C4-2B (cell line): ENCODE measurements at regions not wholly inside any gene's neighbourhood (a gene's known extent, or its start where the extent isn't known, plus 50 kb on each side); places are given as distances from the start of the nearest gene placed in this dataset.
A peak's percentile ranks its signal among the peaks of the same experiment; 100 is the strongest.

ENCODE experiments used
- H3K27ac ChIP-seq: fragments of 450-650 bp; 2 replicates; pipeline ENCODE4 v1.5.1; 2017
- ZFX ChIP-seq: fragments of 450-650 bp; IDR thresholded peaks from 2 replicates; pipeline ENCODE4 v1.6.1; 2017
- TF ChIP-seq, protein P1 (sequence below): fragments of 450-650 bp; conservative IDR thresholded peaks from 2 replicates; pipeline ENCODE4 v1.5.1; 2017; ENCODE audit warnings: mild to moderate bottlenecking

DNA sequence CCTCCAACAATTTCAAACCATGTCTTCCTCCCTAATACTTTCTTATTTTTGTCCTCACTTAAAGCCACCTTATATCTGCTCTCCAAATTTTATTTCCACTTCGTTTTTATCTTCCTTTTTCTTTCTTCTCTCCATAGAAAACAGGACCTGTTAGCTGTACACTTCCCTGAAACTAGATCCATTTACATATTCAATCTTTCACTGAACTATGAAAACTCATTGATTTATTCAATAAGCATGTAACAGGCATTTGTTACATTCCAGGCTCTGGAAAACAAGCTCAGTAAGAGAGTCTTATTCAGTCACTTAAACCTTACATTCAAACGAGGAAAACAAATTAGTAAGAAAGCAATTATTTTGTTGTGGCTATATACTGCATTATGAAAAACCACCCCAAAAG is 1225.3 kb downstream of the SUCLG1 start:
- no peak overlapping the region for H3K27ac ChIP-seq
- no peak for TF ChIP-seq ZFX
- TF ChIP-seq, protein P1, sequence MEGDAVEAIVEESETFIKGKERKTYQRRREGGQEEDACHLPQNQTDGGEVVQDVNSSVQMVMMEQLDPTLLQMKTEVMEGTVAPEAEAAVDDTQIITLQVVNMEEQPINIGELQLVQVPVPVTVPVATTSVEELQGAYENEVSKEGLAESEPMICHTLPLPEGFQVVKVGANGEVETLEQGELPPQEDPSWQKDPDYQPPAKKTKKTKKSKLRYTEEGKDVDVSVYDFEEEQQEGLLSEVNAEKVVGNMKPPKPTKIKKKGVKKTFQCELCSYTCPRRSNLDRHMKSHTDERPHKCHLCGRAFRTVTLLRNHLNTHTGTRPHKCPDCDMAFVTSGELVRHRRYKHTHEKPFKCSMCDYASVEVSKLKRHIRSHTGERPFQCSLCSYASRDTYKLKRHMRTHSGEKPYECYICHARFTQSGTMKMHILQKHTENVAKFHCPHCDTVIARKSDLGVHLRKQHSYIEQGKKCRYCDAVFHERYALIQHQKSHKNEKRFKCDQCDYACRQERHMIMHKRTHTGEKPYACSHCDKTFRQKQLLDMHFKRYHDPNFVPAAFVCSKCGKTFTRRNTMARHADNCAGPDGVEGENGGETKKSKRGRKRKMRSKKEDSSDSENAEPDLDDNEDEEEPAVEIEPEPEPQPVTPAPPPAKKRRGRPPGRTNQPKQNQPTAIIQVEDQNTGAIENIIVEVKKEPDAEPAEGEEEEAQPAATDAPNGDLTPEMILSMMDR, result no peak

DNA sequence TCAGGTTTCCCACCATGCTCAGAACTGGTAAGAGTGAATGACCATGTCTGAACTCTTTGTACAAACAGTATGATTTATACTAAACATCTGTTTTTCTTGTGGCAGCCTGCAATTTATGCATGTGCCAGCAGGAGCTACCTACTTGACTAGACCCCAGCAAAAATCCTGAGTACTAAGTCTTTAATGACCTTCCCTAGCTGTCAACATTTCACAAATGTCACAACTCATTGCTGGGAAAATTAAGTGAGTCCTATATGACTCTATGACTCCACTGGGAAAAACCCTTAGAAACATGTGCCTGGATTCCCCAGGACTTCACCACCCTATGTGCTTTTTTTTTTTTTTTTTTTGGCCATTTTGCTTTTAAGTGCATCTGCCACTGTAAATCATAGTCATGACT is 1225.8 kb downstream of the SUCLG1 start:
- no peak overlapping the region for H3K27ac ChIP-seq
- TF ChIP-seq, protein P1, result no peak; the same call in 1 of the 2 replicates
- no peak for TF ChIP-seq ZFX

DNA sequence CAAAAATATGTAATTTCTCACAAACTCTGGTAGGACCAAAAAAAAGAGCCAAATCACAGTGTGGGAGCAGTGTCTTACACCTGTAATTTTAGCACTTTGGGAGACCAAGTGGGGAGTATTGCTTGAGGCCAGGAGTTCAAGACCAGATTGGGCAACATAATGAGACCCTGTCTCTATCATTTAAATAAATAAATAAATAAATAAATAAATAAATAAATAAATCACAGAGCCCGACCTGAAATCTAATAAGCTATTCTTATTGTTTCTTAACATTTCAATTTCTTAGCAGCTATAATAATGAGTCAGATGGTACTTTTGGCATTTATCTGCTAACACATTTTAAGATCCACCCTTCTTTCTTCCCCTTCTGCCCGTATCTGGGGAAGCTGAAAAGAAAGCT is 1229.6 kb downstream of the SUCLG1 start:
- no peak overlapping the region for H3K27ac ChIP-seq
- no peak for TF ChIP-seq ZFX
- TF ChIP-seq, protein P1, result no peak

DNA sequence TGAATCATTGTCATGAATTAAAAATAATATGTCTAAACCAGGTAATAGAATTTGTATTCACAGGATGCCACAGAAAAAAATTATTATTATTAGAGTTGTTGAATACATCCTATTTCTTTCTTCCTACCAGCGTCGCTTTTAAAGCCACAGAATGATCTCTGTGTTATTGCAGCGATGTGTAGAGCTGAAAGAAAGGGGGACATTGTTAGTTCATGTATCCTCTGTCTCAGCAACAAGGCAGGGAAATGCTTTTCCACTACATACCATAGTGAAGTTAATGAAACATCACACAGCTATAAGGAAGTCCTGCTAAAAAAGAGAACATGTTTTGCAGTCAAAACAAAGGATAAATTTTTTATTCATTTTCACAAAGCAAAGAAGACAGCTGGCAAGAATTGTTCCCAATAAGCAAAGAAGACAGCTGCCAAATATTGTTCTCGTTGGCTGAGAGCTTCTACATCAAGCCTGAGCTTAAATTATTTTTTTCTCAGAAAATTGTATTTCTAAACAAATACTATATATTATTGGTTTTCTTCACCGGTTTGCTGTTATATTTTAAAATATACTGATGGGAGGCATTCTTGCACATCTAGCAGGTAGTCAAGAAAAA is 1234.4 kb downstream of the SUCLG1 start:
- no peak for TF ChIP-seq ZFX
- TF ChIP-seq, protein P1, result no peak
- no peak overlapping the region for H3K27ac ChIP-seq

DNA sequence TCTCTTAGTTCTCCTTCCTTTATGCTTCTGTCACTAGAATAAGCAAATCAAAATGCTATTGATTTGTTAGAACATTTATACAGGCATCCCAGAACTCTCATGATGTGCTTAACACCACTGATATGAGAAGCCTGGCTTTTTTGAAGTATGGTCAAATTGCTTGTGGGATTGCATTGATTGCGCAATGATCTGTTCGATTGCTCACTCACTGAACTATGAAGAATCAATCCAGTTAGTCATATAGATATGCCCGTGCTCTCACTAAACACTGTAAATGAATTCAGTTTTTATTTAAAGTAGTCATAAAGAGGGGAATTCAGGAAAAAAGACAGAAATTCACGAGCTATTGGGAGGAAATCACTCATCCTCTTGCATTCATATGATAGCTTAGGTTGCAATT is 1237.8 kb downstream of the SUCLG1 start:
- H3K27ac ChIP-seq, result no peak overlapping the region
- TF ChIP-seq, protein P1, result no peak
- TF ChIP-seq ZFX, result no peak

DNA sequence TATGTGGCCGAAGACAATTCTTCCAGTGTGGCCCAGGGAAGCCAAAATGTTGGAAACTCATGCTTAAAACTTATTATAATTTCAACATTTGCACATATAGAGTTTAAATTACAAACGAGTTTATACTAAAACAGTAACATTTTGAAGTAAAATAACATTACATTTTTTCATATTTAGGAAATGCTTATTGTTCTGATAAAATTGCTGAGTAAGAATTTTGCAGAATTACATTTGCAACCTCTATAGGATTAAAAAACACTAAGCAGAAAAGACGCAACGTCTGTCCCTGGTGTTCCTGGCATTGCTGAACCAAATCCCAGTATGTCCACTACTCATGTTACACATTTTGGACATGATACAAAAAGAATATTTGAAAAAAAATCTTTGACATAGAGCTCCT is 1241.2 kb downstream of the SUCLG1 start:
- H3K27ac ChIP-seq, result no peak overlapping the region
- TF ChIP-seq, protein P1, result no peak

DNA sequence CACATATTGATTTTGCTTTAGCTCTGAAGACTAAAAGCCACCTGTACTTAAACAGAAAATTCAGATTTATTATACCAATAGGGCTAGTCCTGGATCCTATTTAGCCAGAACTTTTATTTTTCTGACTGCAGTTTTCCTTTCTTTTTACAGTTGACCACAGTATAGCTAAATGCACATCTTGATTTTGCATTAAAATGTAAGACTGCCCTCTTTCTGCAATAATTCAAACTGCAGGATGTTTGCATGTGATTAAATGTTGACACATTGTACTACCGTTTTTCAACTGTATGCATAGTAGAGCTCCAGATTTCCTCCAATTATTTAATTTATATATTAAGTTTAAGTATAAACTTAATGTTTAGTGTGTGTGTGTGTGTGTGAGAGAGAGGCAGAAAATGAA is 1262.9 kb downstream of the SUCLG1 start:
- H3K27ac ChIP-seq, result no peak overlapping the region
- TF ChIP-seq ZFX, result no peak
- TF ChIP-seq, protein P1, result peak; percentile 80
